Ishikawa (cell line): ENCODE measurements at regions not wholly inside any gene's neighbourhood (a gene's known extent, or its start where the extent isn't known, plus 50 kb on each side); places are given as distances from the start of the nearest gene placed in this dataset.

ENCODE experiments used
- CEBPB ChIP-seq: IDR thresholded peaks from 2 replicates; pipeline ENCODE4 v1.6.1; 2012
- CREB1 ChIP-seq: IDR thresholded peaks from 2 replicates; pipeline ENCODE4 v1.6.1; 2012; ENCODE audit warnings: low read depth
- EGR1 ChIP-seq: IDR thresholded peaks from 2 replicates; pipeline ENCODE4 v1.6.1; 2012
- EP300 ChIP-seq: IDR thresholded peaks from 2 replicates; pipeline ENCODE4 v1.6.1; 2012; ENCODE audit warnings: borderline replicate concordance
- FOXM1 ChIP-seq: IDR thresholded peaks from 2 replicates; pipeline ENCODE4 v1.6.1; 2012; ENCODE audit warnings: low read depth, borderline replicate concordance
- MAX ChIP-seq: IDR thresholded peaks from 2 replicates; pipeline ENCODE4 v1.6.1; 2012
- NFIC ChIP-seq: IDR thresholded peaks from 2 replicates; pipeline ENCODE4 v1.6.1; 2012
- RAD21 ChIP-seq: IDR thresholded peaks from 2 replicates; pipeline ENCODE4 v1.6.1; 2012; ENCODE audit warnings: low read depth
- REST ChIP-seq: IDR thresholded peaks from 2 replicates; pipeline ENCODE4 v1.6.1; 2012; ENCODE audit warnings: low read depth, mild to moderate bottlenecking
- TAF1 ChIP-seq: IDR thresholded peaks from 2 replicates; pipeline ENCODE4 v1.6.1; 2012; ENCODE audit warnings: low read depth, mild to moderate bottlenecking
- TCF12 ChIP-seq: IDR thresholded peaks from 2 replicates; pipeline ENCODE4 v1.6.1; 2012; ENCODE audit warnings: low read depth
- TEAD4 ChIP-seq: IDR thresholded peaks from 2 replicates; pipeline ENCODE4 v1.6.1; 2012
- USF1 ChIP-seq: IDR thresholded peaks from 2 replicates; pipeline ENCODE4 v1.6.1; 2012
- YY1 ChIP-seq: IDR thresholded peaks from 2 replicates; pipeline ENCODE4 v1.6.1; 2012; ENCODE audit warnings: low read depth
- ZBTB7A ChIP-seq: IDR thresholded peaks from 2 replicates; pipeline ENCODE4 v1.6.1; 2012; ENCODE audit warnings: low read depth

GRCh38 chr3:40602778-40603385 lies 78.1 kb downstream of the ZNF621 start:
- TF ChIP-seq EGR1 (no peak), ZBTB7A (no peak), USF1 (no peak), EP300 (no peak), YY1 (no peak), FOXM1 (no peak), CREB1 (no peak), REST (no peak), TEAD4 (no peak), RAD21 (no peak), NFIC (no peak), MAX (no peak), CEBPB (no peak), TAF1 (no peak), TCF12 (no peak)

GRCh38 chr3:40605960-40606359 lies 81.2 kb downstream of the ZNF621 start:
- no peak for TF ChIP-seq USF1
- no peak for TF ChIP-seq MAX
- TF ChIP-seq NFIC = no peak
- no peak for TF ChIP-seq TAF1
- no peak for TF ChIP-seq YY1
- TF ChIP-seq REST = no peak
- no peak for TF ChIP-seq CEBPB
- TF ChIP-seq TCF12 = no peak

GRCh38 chr3:40608091-40608490 lies 83.3 kb downstream of the ZNF621 start:
- TF ChIP-seq REST (no peak), NFIC (no peak), EP300 (no peak), TAF1 (no peak), RAD21 (no peak), USF1 (no peak), CEBPB (no peak), YY1 (no peak), CREB1 (no peak), TEAD4 (no peak), FOXM1 (no peak), MAX (no peak), EGR1 (no peak), ZBTB7A (no peak)

- no peak for TF ChIP-seq TCF12
- TF ChIP-seq RAD21 = no peak
- no peak for TF ChIP-seq CEBPB
Observed at GRCh38 chr3:40613306-40613705, 88.5 kb downstream of the ZNF621 start.
